SK-N-SH (cell line): ENCODE measurements at regions not wholly inside any gene's neighbourhood (a gene's known extent, or its start where the extent isn't known, plus 50 kb on each side); places are given as distances from the start of the nearest gene placed in this dataset.

Experiments
- CTCF ChIA-PET: fragments of 300-600, 350-600 bp; formaldehyde crosslinking; extraction: SDS; loops from one replicate; lab custom pipeline; 2021; lab: Yijun Ruan, JAX
- POLR2A ChIA-PET: fragments of 350-600 bp; sonication (Branson Sonifier 250); formaldehyde crosslinking; extraction: SDS; loops from one replicate; lab custom pipeline; 2020; ENCODE audit warnings: antibody characterized with exemption, inconsistent platforms; lab: Yijun Ruan, JAX
- DNase-seq: peaks from one replicate; pipeline ENCODE4 v3.0.0; 2012
- H2AFZ ChIP-seq: fragments of 200-600 bp; sonication (generic); 2 replicates; pipeline ENCODE4 v1.8.1; 2016; ENCODE audit warnings: antibody characterized with exemption, mild to moderate bottlenecking, low read depth
- H3F3A ChIP-seq: fragments of 200-600 bp; sonication (generic); replicated peaks from 2 replicates; pipeline ENCODE3; 2016; ENCODE audit warnings: antibody characterized with exemption, mild to moderate bottlenecking; ENCODE audit not compliant: insufficient read depth
- H3K27ac ChIP-seq, 2 experiments: fragments of 200-500 bp in 1 of 2; fragments of 200-600 bp in 1 of 2; sonication (Bioruptor generic) in 1 of 2; sonication (generic), shearing (Covaris generic) in 1 of 2; 2 replicates each; pipeline versions ENCODE4 v1.5.1 to v1.6.1; 2014 to 2016; ENCODE audit warnings: low read depth in 2 of 2, inconsistent platforms in 1 of 2, low read length in 1 of 2, mild to moderate bottlenecking in 1 of 2, mixed read lengths in 1 of 2
- H3K27me3 ChIP-seq: fragments of 200-600 bp; sonication (generic), shearing (Covaris generic); 2 replicates; pipeline ENCODE4 v1.6.1; 2016; ENCODE audit warnings: mixed run types; ENCODE audit not compliant: insufficient read depth
- H3K36me3 ChIP-seq, 2 experiments: fragments of 200-500 bp in 1 of 2; fragments of 200-600 bp in 1 of 2; sonication (Bioruptor generic) in 1 of 2; sonication (generic) in 1 of 2; replicated peaks in 1 of 2; 2 replicates each; pipeline versions ENCODE3 to v1.5.1; 2014 to 2016; ENCODE audit warnings: low read length in 1 of 2, mild to moderate bottlenecking in 1 of 2; ENCODE audit not compliant: insufficient read depth in 2 of 2, control insufficient read depth in 1 of 2
- H3K4me1 ChIP-seq, 2 experiments: fragments of 200-500 bp in 1 of 2; fragments of 200-600 bp in 1 of 2; sonication (Bioruptor generic) in 1 of 2; sonication (generic), shearing (Covaris generic) in 1 of 2; 2 replicates each; pipeline versions ENCODE4 v1.5.1 to v1.6.1; 2014 to 2016; ENCODE audit warnings: low read depth in 1 of 2, low read length in 1 of 2, mixed run types in 1 of 2; ENCODE audit not compliant: insufficient read depth in 2 of 2, control insufficient read depth in 1 of 2
- H3K4me2 ChIP-seq: fragments of 200-600 bp; sonication (generic), shearing (Covaris generic); 2 replicates; pipeline ENCODE4 v1.6.1; 2017; ENCODE audit warnings: mixed run types
- H3K4me3 ChIP-seq, 2 experiments: fragments of 200-500 bp in 1 of 2; fragments of 200-600 bp in 1 of 2; sonication (Bioruptor generic) in 1 of 2; sonication (generic), shearing (Covaris generic) in 1 of 2; 2 replicates each; pipeline versions ENCODE4 v1.5.1 to v1.8.1; 2014 to 2016; ENCODE audit warnings: low read depth in 2 of 2, inconsistent platforms in 1 of 2, low read length in 1 of 2, mild to moderate bottlenecking in 1 of 2, mixed read lengths in 1 of 2, moderate library complexity in 1 of 2
- H3K79me2 ChIP-seq: fragments of 200-600 bp; sonication (generic); 2 replicates; pipeline ENCODE4 v1.8.1; 2017; ENCODE audit warnings: mild to moderate bottlenecking; ENCODE audit not compliant: insufficient read depth
- H3K9ac ChIP-seq: fragments of 200-600 bp; sonication (generic); 2 replicates; pipeline ENCODE4 v1.6.1; 2017; ENCODE audit warnings: mixed run types
- H3K9me2 ChIP-seq: fragments of 200-600 bp; sonication (generic); 2 replicates; pipeline ENCODE4 v1.6.1; 2017; ENCODE audit warnings: mixed run types
- H3K9me3 ChIP-seq: fragments of 200-600 bp; sonication (generic); 2 replicates; pipeline ENCODE4 v1.6.1; 2017; ENCODE audit warnings: mixed run types, mild to moderate bottlenecking, moderate library complexity
- H4K20me1 ChIP-seq: fragments of 200-600 bp; sonication (generic); 2 replicates; pipeline ENCODE4 v1.6.1; 2017; ENCODE audit warnings: mild to moderate bottlenecking, mixed run types; ENCODE audit not compliant: insufficient read depth
- CHD2 ChIP-seq: fragments of 150-350 bp; IDR thresholded peaks from 2 replicates; pipeline ENCODE4 v1.6.1; 2018; ENCODE audit warnings: low read length; ENCODE audit not compliant: partially characterized antibody
- ELF1 ChIP-seq: IDR thresholded peaks from 2 replicates; pipeline ENCODE4 v1.4.0; 2012
- EP300 ChIP-seq, 2 experiments: IDR thresholded peaks; 2 replicates each; pipeline versions ENCODE4 v1.4.0 to v1.6.1; 2012; ENCODE audit warnings: borderline replicate concordance in 1 of 2, low read depth in 1 of 2, low read length in 1 of 2
- FOSL2 ChIP-seq: IDR thresholded peaks from 2 replicates; pipeline ENCODE4 v1.4.0; 2012; ENCODE audit warnings: low read depth, mild to moderate bottlenecking, moderate library complexity, borderline replicate concordance
- FOXM1 ChIP-seq: IDR thresholded peaks from 2 replicates; pipeline ENCODE4 v1.4.0; 2012; ENCODE audit warnings: low read depth, mild to moderate bottlenecking
- GABPA ChIP-seq: IDR thresholded peaks from 2 replicates; pipeline ENCODE4 v1.4.0; 2012; ENCODE audit warnings: low read depth, mild to moderate bottlenecking
- MEF2A ChIP-seq: IDR thresholded peaks from 2 replicates; pipeline ENCODE4 v1.4.0; 2012; ENCODE audit warnings: low read depth, borderline replicate concordance
- POLR2AphosphoS5 ChIP-seq: IDR thresholded peaks from 2 replicates; pipeline ENCODE4 v1.6.1; 2012; ENCODE audit warnings: low read depth, low read length
- RAD21 ChIP-seq: IDR thresholded peaks from 2 replicates; pipeline ENCODE4 v1.6.1; 2012; ENCODE audit warnings: mild to moderate bottlenecking, low read length
- RFX5 ChIP-seq: IDR thresholded peaks from 2 replicates; pipeline ENCODE4 v1.6.1; 2012; ENCODE audit warnings: mild to moderate bottlenecking, improper control_type of control experiment, low read length
- SMC3 ChIP-seq: IDR thresholded peaks from 2 replicates; pipeline ENCODE4 v1.6.1; 2012; ENCODE audit warnings: low read depth, low read length, improper control_type of control experiment
- TCF12 ChIP-seq: IDR thresholded peaks from 2 replicates; pipeline ENCODE4 v1.4.0; 2012
- TEAD4 ChIP-seq: IDR thresholded peaks from 2 replicates; pipeline ENCODE4 v1.4.0; 2012; ENCODE audit warnings: mild to moderate bottlenecking, borderline replicate concordance; ENCODE audit not compliant: insufficient read depth
- YY1 ChIP-seq: IDR thresholded peaks from 2 replicates; pipeline ENCODE4 v1.4.0; 2012; ENCODE audit warnings: low read depth, mild to moderate bottlenecking
- WGBS: methylation state at CpG from one replicate; pipeline ENCODE4 v1.1.6; 2017; ENCODE audit warnings: low lambda C conversion rate; 5-methylcytosine and 5-hydroxymethylcytosine counted together
- TF ChIP-seq, protein P1 (sequence below): fragments of 200-600 bp; sonication (generic); IDR thresholded peaks from 2 replicates; pipeline ENCODE4 v1.6.1; 2017; ENCODE audit warnings: antibody characterized with exemption, mild to moderate bottlenecking, moderate library complexity
- TF ChIP-seq, protein P2 (sequence below): IDR thresholded peaks from 2 replicates; pipeline ENCODE4 v1.4.0; 2012; ENCODE audit warnings: low read depth, borderline replicate concordance
- TF ChIP-seq, protein P3 (sequence below): IDR thresholded peaks from 2 replicates; pipeline ENCODE4 v1.4.0; 2012; ENCODE audit warnings: low read depth, borderline replicate concordance

DNA sequence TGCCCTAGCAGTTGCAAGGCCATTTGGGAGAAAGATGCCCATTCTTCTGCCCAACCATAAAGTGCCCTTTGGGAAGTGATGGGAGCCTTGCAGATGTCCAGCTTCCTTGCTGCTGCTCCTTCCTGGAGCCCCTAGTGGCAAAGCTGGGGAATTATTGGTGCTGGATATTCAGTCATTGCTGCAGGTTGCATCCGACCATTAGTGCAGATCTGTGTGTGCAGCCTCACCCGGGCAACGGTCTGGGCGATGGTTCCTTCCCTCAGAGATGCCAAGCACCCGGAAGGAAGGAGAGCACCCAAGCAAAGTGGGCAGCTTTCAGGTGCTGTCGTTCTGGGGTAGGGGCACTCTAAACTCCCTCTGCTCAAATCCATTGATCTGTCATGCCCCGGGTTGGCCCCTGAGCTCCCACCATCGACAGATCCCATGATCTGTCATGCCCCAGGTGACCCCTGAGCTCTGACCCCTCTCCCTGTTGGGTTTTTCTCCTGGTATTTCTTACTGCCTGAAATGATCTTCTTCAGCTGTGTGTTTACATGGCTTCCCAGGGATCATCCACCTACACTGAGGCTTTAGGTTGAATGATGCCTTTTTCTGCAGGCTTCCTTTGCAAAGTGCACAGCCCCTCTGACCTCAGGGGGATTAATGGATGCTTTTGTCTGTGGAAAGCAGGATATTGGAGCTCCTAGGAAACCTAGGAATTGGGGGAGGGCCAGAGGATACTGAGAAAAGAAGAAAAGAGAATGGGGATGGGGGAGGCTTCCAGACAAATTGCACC lies 467.5 kb downstream of the PTPRU start:
- Histone ChIP-seq H3K9me3 (no peaks in the 10 kb centered on the region), H3K4me1 (peaks cover 12 to 41% of the 10 kb centered on the region in 2 experiments), H3K9ac (no peak overlapping the region), H4K20me1 (no peaks in the 10 kb centered on the region), H3F3A (peaks cover 10% of the 10 kb centered on the region), H3K27ac (no peak overlapping the region; a peak in 1 of 4 replicates), H3K79me2 (no peaks in the 10 kb centered on the region), H3K4me3 (no peak overlapping the region), H2AFZ (no peak overlapping the region), H3K9me2 (no peaks in the 10 kb centered on the region), H3K27me3 (no peaks in the 10 kb centered on the region), H3K4me2 (no peak overlapping the region)
- ChIA-PET CTCF (interaction anchor here (0.6 to 4.2 kb wide), 54 partner anchors 8 to 1003 kb away, joined by 3 to 57 read pairs (median 4); partner anchors contain the start of gene PTPRU), POLR2A (interaction anchor here (0.6 to 1.3 kb wide), 3 partner anchors 16 to 230 kb away, joined by 3 to 9 read pairs (median 4); no protein-coding TSS in a partner anchor)
- WGBS = 31% methylated on average over 7 of the region's 8 CpGs
- DNase-seq = peak; percentile 81
- TF ChIP-seq SMC3 (peak; percentile 68), MEF2A (no peak), RAD21 (peak; percentile 76), ELF1 (no peak; the same call in 1 of the 2 replicates), POLR2AphosphoS5 (no peak), GABPA (no peak), FOSL2 (no peak), EP300 (IDR thresholded peaks at IDR 0.05; ENCODE audit: borderline replicate concordance in 1 of 2, low read depth in 1 of 2, low read length in 1 of 2) (no peak), CHD2 (peak; percentile 9)
- TF ChIP-seq, protein P1, sequence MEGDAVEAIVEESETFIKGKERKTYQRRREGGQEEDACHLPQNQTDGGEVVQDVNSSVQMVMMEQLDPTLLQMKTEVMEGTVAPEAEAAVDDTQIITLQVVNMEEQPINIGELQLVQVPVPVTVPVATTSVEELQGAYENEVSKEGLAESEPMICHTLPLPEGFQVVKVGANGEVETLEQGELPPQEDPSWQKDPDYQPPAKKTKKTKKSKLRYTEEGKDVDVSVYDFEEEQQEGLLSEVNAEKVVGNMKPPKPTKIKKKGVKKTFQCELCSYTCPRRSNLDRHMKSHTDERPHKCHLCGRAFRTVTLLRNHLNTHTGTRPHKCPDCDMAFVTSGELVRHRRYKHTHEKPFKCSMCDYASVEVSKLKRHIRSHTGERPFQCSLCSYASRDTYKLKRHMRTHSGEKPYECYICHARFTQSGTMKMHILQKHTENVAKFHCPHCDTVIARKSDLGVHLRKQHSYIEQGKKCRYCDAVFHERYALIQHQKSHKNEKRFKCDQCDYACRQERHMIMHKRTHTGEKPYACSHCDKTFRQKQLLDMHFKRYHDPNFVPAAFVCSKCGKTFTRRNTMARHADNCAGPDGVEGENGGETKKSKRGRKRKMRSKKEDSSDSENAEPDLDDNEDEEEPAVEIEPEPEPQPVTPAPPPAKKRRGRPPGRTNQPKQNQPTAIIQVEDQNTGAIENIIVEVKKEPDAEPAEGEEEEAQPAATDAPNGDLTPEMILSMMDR = peak; percentile 72
- TF ChIP-seq, all 33 proteins: peak for 4
- no peaks in the 10 kb centered on the region for H3K36me3 ChIP-seq

DNA sequence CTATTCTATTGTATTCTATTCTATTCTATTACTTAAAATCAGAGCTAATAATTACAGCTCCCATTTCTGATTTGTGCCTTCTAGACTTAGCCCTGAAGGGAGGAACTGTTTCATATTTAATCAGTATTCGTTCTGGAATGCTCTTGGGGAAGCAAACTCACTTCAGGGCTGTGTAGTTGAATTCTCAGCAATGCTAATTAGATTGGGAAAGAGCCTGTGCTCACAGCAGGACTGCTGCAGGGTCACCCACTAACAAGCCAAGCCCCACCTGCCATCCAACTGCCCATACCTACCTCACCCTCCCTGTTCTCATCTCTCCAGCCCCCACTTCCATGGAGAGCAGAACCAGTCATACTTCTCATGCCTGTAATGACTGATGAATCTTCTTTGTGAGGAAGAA lies 464.2 kb downstream of the PTPRU start:
- 22% methylated on average over 1 of the region's 1 CpG for WGBS
- TF ChIP-seq RFX5 (no peak), RAD21 (no peak), TEAD4 (no peak), TCF12 (no peak), FOXM1 (no peak), YY1 (no peak)
- TF ChIP-seq, protein P2, sequence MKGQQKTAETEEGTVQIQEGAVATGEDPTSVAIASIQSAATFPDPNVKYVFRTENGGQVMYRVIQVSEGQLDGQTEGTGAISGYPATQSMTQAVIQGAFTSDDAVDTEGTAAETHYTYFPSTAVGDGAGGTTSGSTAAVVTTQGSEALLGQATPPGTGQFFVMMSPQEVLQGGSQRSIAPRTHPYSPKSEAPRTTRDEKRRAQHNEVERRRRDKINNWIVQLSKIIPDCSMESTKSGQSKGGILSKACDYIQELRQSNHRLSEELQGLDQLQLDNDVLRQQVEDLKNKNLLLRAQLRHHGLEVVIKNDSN = no peak
- TF ChIP-seq, protein P1 = no peak
- TF ChIP-seq, protein P3, sequence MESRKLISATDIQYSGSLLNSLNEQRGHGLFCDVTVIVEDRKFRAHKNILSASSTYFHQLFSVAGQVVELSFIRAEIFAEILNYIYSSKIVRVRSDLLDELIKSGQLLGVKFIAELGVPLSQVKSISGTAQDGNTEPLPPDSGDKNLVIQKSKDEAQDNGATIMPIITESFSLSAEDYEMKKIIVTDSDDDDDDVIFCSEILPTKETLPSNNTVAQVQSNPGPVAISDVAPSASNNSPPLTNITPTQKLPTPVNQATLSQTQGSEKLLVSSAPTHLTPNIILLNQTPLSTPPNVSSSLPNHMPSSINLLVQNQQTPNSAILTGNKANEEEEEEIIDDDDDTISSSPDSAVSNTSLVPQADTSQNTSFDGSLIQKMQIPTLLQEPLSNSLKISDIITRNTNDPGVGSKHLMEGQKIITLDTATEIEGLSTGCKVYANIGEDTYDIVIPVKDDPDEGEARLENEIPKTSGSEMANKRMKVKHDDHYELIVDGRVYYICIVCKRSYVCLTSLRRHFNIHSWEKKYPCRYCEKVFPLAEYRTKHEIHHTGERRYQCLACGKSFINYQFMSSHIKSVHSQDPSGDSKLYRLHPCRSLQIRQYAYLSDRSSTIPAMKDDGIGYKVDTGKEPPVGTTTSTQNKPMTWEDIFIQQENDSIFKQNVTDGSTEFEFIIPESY = no peak

More for the DNA sequence above, 464.2 kb downstream of the PTPRU start:
- peaks cover 0 to 28% of the 10 kb centered on the region in 2 experiments; a peak in 1 of 4 replicates for H3K4me1 ChIP-seq
- H2AFZ ChIP-seq = no peak overlapping the region
- H3K27ac ChIP-seq = no peak overlapping the region
- H3K36me3 ChIP-seq = no peaks in the 10 kb centered on the region
- H3K79me2 ChIP-seq = no peaks in the 10 kb centered on the region
- no peak overlapping the region for H3K4me3 ChIP-seq
- ChIA-PET POLR2A (no interaction called here), CTCF (interaction anchor here (1.1 to 4.4 kb wide), 5 partner anchors 8 to 386 kb away, joined by 3 to 24 read pairs (median 4); no protein-coding TSS in a partner anchor)
- DNase-seq = no peak
- H3K9me2 ChIP-seq = no peaks in the 10 kb centered on the region
- H3K9ac ChIP-seq = no peak overlapping the region
- no peak overlapping the region for H3K4me2 ChIP-seq
- H3F3A ChIP-seq = no peaks in the 10 kb centered on the region
- H3K27me3 ChIP-seq = no peaks in the 10 kb centered on the region
- no peaks in the 10 kb centered on the region for H4K20me1 ChIP-seq
- no peaks in the 10 kb centered on the region for H3K9me3 ChIP-seq
